Right lobe of liver (tissue), 4 donors: ENCODE measurements at regions not wholly inside any gene's neighbourhood (a gene's known extent, or its start where the extent isn't known, plus 50 kb on each side); places are given as distances from the start of the nearest gene placed in this dataset.

Experiments used
- CTCF ChIP-seq, 4 donors: fragments of 200-600 bp in 3 of 4; fragments of 450-650 bp in 1 of 4; IDR thresholded peaks; one replicate each; pipeline versions ENCODE4 v1.5.1 to v1.8.0; 2016 to 2022; ENCODE audit warnings: antibody characterized with exemption in 4 of 4, mild to moderate bottlenecking in 2 of 4
- POLR2A ChIP-seq: fragments of 450-650 bp; IDR thresholded peaks from one replicate; pipeline ENCODE4 v1.6.1; 2017; ENCODE audit warnings: antibody characterized with exemption, mild to moderate bottlenecking
- donor health status: DM: no; HTN: no; CAD: no.
- donor health status: DM: no; HTN: no; CAD: no.
- donor health status: DM: no; HTN: yes; CAD: no.

- TF ChIP-seq CTCF (IDR thresholded peaks at IDR 0.05) (no peak), POLR2A (no peak)
These were observed 111.8 kb upstream of the ZNF32 start for GRCh38 chr10:43760514-43760913.
